ENCODE measurements at regions not wholly inside any gene's neighbourhood (a gene's known extent, or its start where the extent isn't known, plus 50 kb on each side); places are given as distances from the start of the nearest gene placed in this dataset.

- TF ChIP-seq CTCF (IDR thresholded peaks at IDR 0.05) (no peak), POLR2A (IDR thresholded peaks at IDR 0.05) (no peak)
Observed at GRCh38 chr1:104380003-104380402, 630.3 kb downstream of the AMY1C start.
